GM20000 (cell line): ENCODE measurements at regions not wholly inside any gene's neighbourhood (a gene's known extent, or its start where the extent isn't known, plus 50 kb on each side); places are given as distances from the start of the nearest gene placed in this dataset.

Source experiments
- DNase-seq: peaks from one replicate; pipeline ENCODE4 v3.0.0; 2012; ENCODE audit warnings: low spot score
- CTCF ChIP-seq: IDR thresholded peaks from 2 replicates; pipeline ENCODE4 v1.5.1; 2012; ENCODE audit warnings: mild to moderate bottlenecking, control low read depth; ENCODE audit errors: extremely low read depth, missing control alignments

DNA sequence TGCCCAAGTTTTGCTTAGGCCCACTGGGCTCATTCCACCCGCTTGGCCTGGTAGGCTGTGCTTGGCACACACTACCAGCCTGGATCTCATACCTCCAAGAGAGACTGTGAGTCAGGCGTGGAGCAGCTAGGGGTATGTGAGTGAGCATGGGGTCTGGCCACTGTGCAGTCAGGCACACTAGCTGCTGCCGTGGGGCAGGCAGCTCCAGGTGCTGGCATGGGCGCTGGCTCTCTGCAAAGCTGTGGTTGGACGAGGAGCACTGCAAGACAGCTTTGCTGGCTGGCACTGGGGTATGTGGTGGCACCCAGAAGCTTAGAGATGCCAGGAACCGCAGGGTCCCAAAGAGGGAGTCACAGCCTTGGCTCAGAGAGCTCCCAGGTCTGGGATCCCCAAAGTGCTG is 377.8 kb downstream of the KCTD8 start:
- DNase-seq: no peak
- no peak for TF ChIP-seq CTCF

GRCh38 chr4:44071959-44072955 is 376.4 kb downstream of the KCTD8 start:
- no peak for DNase-seq
- TF ChIP-seq CTCF: no peak

GRCh38 chr4:44086753-44087152 is 361.9 kb downstream of the KCTD8 start:
- TF ChIP-seq CTCF: no peak
- no peak for DNase-seq

DNA sequence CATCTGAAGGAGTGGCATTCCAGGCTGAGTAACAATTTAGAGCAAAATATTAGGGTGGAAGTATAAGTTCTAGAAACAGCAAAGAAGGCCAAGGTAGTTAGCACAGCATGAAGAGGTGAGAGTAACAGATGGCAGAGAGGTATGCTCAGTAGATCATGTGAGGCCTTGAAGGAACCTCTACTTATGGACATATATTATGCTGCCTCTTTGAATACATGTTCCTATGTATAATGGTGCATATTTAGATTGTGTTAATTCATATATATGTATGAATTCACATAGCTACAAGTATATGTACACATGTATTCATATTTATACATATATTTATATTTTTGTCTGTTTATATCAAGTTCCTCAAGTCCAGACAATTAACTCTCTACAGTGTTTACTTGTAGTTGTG is 355.2 kb downstream of the KCTD8 start:
- TF ChIP-seq CTCF: no peak

DNA sequence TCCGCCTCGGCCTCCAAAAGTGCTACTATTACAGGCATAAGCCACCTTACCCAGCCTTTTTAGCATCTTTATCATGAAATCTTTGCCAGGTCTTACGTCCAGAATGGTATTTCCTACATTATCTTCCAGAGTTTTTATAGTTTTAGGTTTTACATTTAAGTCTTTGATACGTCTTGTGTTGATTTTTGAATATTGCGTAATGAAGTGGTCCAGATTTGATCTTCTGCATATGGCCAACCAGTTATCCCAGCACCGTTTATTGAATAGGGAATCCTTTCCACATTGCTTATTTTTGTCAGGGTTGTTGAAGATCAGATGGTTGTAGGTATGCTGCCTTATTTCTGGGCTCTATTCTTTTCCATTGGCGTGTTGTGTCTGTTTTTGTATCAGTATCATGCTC is 349.6 kb downstream of the KCTD8 start:
- TF ChIP-seq CTCF: no peak
- DNase-seq: no peak

More for the DNA sequence above, 355.2 kb downstream of the KCTD8 start:
- DNase-seq: no peak

- no peak for DNase-seq
Measured at GRCh38 chr4:44100456-44100855, 348.2 kb downstream of the KCTD8 start.

More at GRCh38 chr4:44100456-44100855, 348.2 kb downstream of the KCTD8 start:
- no peak for TF ChIP-seq CTCF
